Skeletal muscle tissue (tissue), 3 donors: ENCODE measurements at regions not wholly inside any gene's neighbourhood (a gene's known extent, or its start where the extent isn't known, plus 50 kb on each side); places are given as distances from the start of the nearest gene placed in this dataset.

Source experiments
- H3K27ac ChIP-seq: one replicate; pipeline ENCODE4 v1.7.0; 2013; ENCODE audit warnings: mild to moderate bottlenecking, low read depth, low read length, inconsistent platforms
- H3K27me3 ChIP-seq, 3 donors: one replicate each; pipeline ENCODE4 v1.7.0; 2013; ENCODE audit warnings: low read length in 3 of 3; ENCODE audit not compliant: control insufficient read depth in 3 of 3, insufficient read depth in 3 of 3
- H3K36me3 ChIP-seq, 3 donors: one replicate each; pipeline ENCODE4 v1.7.0; 2013; ENCODE audit warnings: low read length in 3 of 3; ENCODE audit not compliant: control insufficient read depth in 3 of 3, insufficient read depth in 3 of 3
- H3K4me1 ChIP-seq, 3 donors: one replicate each; pipeline ENCODE4 v1.7.0; 2013; ENCODE audit warnings: low read length in 3 of 3, mild to moderate bottlenecking in 3 of 3; ENCODE audit not compliant: control insufficient read depth in 3 of 3, insufficient read depth in 3 of 3
- H3K4me3 ChIP-seq, 3 donors: one replicate each; pipeline ENCODE4 v1.7.0; 2013; ENCODE audit warnings: low read length in 3 of 3
- H3K9ac ChIP-seq, 3 donors: one replicate each; pipeline ENCODE4 v1.7.0; 2013; ENCODE audit warnings: low read length in 3 of 3, mild to moderate bottlenecking in 3 of 3, moderate library complexity in 2 of 3, low read depth in 1 of 3
- H3K9me3 ChIP-seq, 3 donors: one replicate each; pipeline ENCODE4 v1.7.0; 2013; ENCODE audit warnings: low read length in 3 of 3; ENCODE audit not compliant: control insufficient read depth in 3 of 3
- donor health status: Osteomylitis.

DNA sequence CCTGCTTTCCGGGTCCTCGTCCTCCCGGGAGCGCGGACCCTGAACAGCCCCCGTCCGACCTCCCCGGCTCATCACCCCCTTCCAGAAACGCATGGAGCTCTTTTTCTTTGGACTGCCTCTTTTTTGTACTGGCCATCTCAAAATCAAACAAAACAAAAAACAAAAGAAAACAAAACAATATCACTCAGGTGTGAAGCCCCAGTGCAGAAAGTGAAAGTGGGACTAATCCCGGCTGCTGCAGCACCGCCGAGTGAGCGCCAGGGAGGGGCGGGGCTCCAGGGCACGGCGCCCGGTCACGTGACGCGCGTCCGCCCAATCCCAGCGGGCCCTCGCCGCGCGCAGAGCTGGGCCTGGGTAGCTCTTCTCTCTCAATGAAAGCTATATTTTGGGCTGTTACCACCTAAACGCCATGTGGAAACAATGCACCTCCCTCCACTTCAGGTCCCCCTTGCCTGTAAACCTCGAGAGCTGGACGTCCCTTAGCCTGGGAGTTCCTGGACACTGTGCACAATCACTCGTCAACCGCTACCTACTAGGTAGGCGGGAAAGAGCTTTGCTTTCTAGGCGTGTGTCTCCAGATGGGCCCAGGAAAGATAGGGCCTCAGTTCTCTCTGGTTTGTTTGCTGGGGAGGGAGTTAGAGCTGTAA lies 93.7 kb upstream of the PRDM1 start:
- Histone ChIP-seq H3K27me3 (peaks cover 53 to 65% (median 65%) of the 10 kb centered on the region in 3 donors), H3K4me3 (peak overlapping the region; percentile 84 to 90 (median 89))

DNA sequence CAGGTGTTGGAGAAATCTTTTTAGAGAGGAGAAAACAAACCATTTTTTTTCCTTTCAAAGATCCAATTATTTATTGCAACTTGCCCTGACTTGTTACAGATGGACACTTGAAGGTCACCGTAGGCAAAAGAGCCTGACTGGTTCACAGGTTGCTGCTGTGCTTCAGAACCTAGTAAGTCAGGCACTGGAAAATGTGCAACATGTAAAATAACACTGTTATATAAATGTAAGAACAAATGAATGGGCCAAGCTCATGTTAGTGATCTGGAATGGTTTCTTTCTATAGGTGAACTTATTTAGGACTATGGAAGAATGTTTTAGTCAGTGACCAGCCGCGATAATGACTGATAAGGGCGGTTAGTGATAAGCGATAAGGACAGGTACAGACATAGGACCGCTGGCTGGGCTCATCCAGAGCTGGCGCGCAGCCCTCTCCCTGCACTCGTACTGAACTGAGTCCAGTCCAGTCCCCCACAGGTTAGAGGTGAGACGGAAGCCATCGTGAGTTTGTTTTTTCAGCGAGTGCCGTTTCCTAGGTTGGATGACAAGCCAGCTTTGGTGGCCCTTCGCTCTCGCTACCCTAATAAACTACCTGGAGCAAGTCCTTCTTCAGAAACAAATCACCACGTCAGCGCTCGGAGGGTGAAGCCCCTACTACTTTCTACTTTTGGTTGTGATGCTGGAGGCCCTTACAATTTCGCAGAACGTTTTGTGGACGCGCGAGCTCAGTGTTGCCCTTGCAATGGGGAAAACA lies 94.4 kb upstream of the PRDM1 start:
- H3K9me3 ChIP-seq = no peaks in the 10 kb centered on the region
- H3K27ac ChIP-seq = no peak overlapping the region
- H3K36me3 ChIP-seq = no peaks in the 10 kb centered on the region
- H3K9ac ChIP-seq = peak overlapping the region; percentile 47 to 73 (median 70)
- peaks cover 24 to 36% (median 33%) of the 10 kb centered on the region in 3 donors for H3K4me1 ChIP-seq
- H3K27me3 ChIP-seq = peaks cover 50 to 64% (median 62%) of the 10 kb centered on the region in 3 donors
- H3K4me3 ChIP-seq = peak overlapping the region; percentile 84 to 90 (median 89)

More for the DNA sequence above, 93.7 kb upstream of the PRDM1 start:
- Histone ChIP-seq H3K36me3 (no peaks in the 10 kb centered on the region), H3K9me3 (no peaks in the 10 kb centered on the region), H3K27ac (no peak overlapping the region), H3K4me1 (peaks cover 24 to 36% (median 33%) of the 10 kb centered on the region in 3 donors), H3K9ac (peak overlapping the region; percentile 47 to 73 (median 70))

DNA sequence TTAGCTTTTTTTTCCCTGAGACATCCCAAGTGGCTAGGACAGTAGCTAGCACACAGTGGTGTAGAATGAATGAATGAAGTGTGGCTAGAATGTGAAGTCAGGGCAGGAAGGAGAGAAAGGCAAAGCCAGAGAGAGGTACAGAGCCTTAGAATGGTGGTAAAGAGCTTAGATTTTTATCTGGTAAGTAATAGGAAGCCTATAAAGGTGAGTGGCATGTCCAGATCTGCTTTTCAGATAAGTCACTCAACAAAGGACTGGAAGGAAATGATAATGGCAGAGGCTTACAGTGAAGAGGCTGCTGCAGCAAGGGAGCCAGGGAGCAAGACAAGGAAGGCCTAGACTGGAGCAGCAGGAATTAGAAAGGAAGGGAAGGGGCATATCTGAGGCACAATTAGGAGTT lies 96.0 kb upstream of the PRDM1 start:
- Histone ChIP-seq H3K9ac (no peak overlapping the region), H3K27ac (no peak overlapping the region), H3K4me3 (no peak overlapping the region), H3K4me1 (peaks cover 30 to 39% (median 36%) of the 10 kb centered on the region in 3 donors), H3K36me3 (no peaks in the 10 kb centered on the region), H3K9me3 (no peaks in the 10 kb centered on the region), H3K27me3 (peaks cover 56 to 68% (median 67%) of the 10 kb centered on the region in 3 donors)

DNA sequence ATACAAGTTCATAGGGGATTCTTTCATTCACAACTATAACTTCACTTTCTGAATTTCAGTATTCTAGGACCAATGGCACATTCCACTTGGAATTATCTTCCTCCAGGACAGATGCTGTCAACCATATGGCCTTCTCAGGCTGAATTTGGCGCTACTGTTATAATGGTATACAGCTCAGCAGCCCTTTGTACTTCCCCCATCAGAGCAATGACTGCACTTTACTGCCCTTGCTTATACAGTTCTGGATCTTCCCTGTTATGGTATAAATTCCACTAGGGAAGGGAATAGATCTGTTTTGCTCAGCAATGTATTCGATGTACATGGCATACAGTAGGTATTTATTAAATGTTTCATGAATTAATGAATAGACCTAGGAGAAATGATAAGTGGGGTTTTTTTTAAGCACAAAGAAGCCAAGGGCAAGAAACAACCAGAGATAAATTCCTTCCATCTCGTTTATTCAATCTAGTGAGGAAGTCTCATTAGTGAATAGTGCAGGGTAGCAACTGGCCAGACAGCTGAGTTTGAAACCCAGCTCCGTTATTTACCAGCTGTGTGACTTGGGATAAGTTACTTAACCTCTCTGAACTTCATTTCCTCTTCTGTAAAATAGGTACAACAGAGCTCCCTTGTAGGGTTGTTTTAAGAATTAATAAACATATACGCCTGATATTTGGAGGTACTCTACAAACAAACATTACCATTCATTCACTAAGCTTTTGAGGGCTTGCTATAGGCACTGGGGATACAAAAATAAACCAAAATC lies 97.1 kb upstream of the PRDM1 start:
- H3K27me3 ChIP-seq = peaks cover 50 to 63% (median 62%) of the 10 kb centered on the region in 3 donors
- no peak overlapping the region for H3K27ac ChIP-seq
- no peaks in the 10 kb centered on the region for H3K9me3 ChIP-seq
- peaks cover 18 to 28% (median 27%) of the 10 kb centered on the region in 3 donors for H3K4me1 ChIP-seq
- no peak overlapping the region for H3K9ac ChIP-seq
- H3K36me3 ChIP-seq = no peaks in the 10 kb centered on the region
- H3K4me3 ChIP-seq = no peak overlapping the region

DNA sequence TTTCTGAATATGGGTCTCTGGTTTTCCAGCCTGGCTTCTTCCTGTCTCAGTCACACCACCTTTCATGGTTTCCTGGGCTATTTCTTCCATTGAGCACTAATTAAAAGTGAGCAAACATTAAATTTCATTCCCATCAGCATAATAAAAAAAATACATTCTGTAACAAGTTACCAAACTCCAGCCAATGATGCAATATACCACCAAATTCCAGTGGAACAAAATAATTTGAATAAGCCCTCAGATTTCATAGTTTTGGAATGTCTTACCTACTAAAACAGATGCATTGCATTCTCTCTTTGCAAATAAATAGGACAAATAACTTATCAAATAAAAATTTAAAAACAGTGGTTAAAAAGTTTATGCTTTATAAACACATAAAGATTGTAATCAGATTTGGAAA lies 97.8 kb upstream of the PRDM1 start:
- H3K9ac ChIP-seq = no peak overlapping the region
- no peaks in the 10 kb centered on the region for H3K36me3 ChIP-seq
- peaks cover 16 to 21% (median 21%) of the 10 kb centered on the region in 3 donors for H3K4me1 ChIP-seq
- no peak overlapping the region for H3K27ac ChIP-seq
- no peaks in the 10 kb centered on the region for H3K9me3 ChIP-seq
- peaks cover 43 to 56% (median 55%) of the 10 kb centered on the region in 3 donors for H3K27me3 ChIP-seq
- H3K4me3 ChIP-seq = no peak overlapping the region

DNA sequence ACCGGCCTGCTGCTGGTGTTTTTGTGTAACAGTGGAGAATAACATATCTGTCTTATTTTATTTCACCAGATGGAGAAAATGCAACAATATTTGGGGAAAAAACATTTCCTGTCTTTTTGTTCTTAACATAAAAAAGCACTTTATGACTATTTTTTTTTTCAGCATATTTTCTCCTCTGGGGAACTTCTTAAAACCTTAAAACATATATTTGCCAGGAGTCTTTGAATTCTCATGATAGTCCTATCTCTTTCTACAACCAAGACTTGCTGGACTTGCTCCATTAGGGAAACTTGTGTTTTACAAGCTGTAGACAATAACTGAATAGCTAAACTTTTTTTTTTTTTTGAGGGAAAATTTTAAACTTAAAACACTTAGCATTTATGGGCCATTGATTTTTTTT lies 98.6 kb upstream of the PRDM1 start:
- H3K27ac ChIP-seq = no peak overlapping the region
- H3K4me1 ChIP-seq = peaks cover 12 to 14% (median 13%) of the 10 kb centered on the region in 3 donors
- H3K9me3 ChIP-seq = no peaks in the 10 kb centered on the region
- no peak overlapping the region for H3K9ac ChIP-seq
- no peaks in the 10 kb centered on the region for H3K36me3 ChIP-seq
- no peak overlapping the region for H3K4me3 ChIP-seq
- peaks cover 40 to 53% (median 51%) of the 10 kb centered on the region in 3 donors for H3K27me3 ChIP-seq

DNA sequence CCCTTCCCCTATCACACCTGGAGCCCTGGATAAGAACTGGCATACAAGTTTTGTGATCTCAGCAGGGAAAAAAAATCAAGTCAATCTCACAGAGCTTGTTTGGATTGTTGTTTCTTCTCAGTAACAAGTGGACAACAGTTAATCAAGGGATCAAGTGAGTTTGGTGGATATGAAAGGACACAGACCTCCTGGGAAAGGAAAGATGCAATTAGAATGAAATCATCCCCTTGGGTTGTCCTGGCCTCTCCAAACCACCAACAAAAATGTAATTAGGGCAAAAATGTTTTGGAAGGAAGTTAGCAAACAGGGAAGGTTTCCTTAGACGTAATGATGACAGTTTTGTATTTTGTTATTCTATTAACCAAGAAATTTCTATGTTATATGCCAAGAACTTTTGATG lies 99.1 kb upstream of the PRDM1 start:
- no peaks in the 10 kb centered on the region for H3K9me3 ChIP-seq
- H3K27me3 ChIP-seq = peaks cover 41 to 54% (median 53%) of the 10 kb centered on the region in 3 donors
- no peak overlapping the region for H3K27ac ChIP-seq
- no peaks in the 10 kb centered on the region for H3K36me3 ChIP-seq
- H3K4me3 ChIP-seq = no peak overlapping the region
- peaks cover 9 to 11% (median 9%) of the 10 kb centered on the region in 3 donors for H3K4me1 ChIP-seq
- no peak overlapping the region for H3K9ac ChIP-seq

DNA sequence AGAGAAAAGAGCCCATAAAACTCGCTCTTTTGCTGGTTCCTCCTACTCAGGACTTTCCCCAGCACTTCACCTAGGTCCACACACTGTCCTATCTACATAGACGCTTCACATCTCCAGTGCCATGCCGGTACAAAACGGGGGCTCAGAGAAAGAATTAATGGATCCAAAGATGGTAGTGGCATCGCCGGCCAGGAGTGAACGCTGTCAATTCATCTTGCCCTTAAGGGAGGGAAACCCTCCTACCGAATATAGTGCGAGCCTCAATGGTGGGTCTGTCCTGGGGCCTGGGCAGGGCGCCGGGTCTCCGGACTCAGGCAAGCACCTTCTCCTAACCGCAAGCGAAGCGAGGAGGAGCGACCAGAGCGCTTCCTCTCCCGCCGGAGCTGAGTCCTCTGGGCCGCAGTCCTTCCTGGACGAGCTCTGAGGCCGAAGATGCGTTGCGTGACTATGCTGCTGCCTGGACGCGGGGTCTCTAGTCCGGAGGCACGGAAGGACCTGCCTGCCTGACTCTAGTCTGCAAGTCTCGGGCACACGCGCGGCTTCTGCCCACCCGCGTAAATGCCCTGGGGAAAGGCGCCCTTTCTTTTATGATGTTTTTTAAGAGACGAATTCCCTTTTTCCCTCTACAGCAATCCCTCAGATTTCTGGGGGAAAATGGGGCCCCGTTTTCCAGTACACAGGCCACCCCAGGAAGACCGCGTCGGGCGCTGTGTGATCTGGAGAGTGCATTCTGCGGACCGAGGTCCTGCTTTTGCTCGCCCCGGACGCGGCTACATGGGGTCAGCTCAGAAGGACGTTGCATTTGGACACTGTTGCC lies 100.1 kb upstream of the PRDM1 start:
- no peak overlapping the region for H3K27ac ChIP-seq
- H3K4me1 ChIP-seq = peaks cover 4 to 12% (median 8%) of the 10 kb centered on the region in 3 donors
- H3K36me3 ChIP-seq = no peaks in the 10 kb centered on the region
- peak overlapping the region; percentile 17 to 46 (median 23) for H3K4me3 ChIP-seq
- H3K9me3 ChIP-seq = no peaks in the 10 kb centered on the region
- H3K9ac ChIP-seq = peak overlapping the region in 1 of 3 donors; percentile 23
- H3K27me3 ChIP-seq = peaks cover 51 to 58% (median 55%) of the 10 kb centered on the region in 3 donors

DNA sequence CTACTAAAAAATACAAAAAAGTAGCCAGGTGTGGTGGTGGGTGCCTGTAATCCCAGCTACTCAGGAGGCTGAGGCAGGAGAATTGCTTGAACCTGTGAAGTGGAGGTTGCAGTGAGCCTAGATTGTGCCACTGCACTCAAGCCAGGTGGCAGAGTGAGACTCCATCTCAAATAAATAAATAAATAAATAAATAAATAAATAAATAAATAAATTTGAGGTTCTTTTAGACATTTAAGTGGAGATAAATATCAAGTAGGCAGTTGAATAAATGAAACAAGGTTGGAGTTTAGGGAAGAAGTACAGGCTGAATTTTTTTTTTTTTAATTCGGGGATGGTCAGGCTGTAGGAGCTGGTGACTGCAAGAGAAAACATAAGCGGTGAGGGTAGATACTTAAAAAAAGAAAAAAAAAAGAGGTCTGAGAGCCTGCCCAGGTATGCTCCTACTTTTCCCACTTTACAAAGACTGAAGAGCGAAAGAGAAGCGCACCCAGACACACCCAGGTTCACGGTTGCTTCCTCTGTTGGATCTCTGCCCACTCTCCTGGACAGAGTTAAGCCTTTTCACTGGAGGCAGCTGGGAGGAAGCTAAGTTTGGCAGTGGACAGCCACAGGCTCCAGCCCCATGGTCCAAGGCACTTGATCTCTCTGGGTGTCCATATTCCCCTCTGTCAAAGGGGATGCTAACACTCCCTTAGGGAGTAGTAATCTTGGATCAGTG lies 100.9 kb upstream of the PRDM1 start:
- Histone ChIP-seq H3K27ac (no peak overlapping the region), H3K9me3 (no peaks in the 10 kb centered on the region), H3K27me3 (peaks cover 54 to 58% (median 56%) of the 10 kb centered on the region in 3 donors), H3K9ac (no peak overlapping the region), H3K36me3 (no peaks in the 10 kb centered on the region), H3K4me1 (peaks cover 4 to 12% (median 8%) of the 10 kb centered on the region in 3 donors), H3K4me3 (no peak overlapping the region)
